ENCODE measurements at regions not wholly inside any gene's neighbourhood (a gene's known extent, or its start where the extent isn't known, plus 50 kb on each side); places are given as distances from the start of the nearest gene placed in this dataset.

- Histone ChIP-seq H2BK20ac (ENCODE audit: low read depth, low read length) (no peak overlapping the region), H3K9me3 (ENCODE audit: control insufficient read depth, insufficient read depth, low read length) (peaks cover 2% of the 10 kb centered on the region; the same call in 1 of the 2 replicates), H3K14ac (replicated peaks; ENCODE audit: low read depth, low read length) (no peak overlapping the region), H4K5ac (ENCODE audit: low read depth, low read length) (no peak overlapping the region), H3K4me1 (ENCODE audit: control insufficient read depth, insufficient read depth, low read length) (no peaks in the 10 kb centered on the region), H3K4ac (ENCODE audit: low read depth, low read length) (no peak overlapping the region), H3K18ac (ENCODE audit: low read depth, low read length) (no peak overlapping the region), H3K56ac (ENCODE audit: extremely low read depth, insufficient read depth, low read length) (no peak overlapping the region), H2BK120ac (ENCODE audit: low read depth, low read length) (no peak overlapping the region), H3K79me1 (ENCODE audit: low read depth in 1 of 2, low read length in 2 of 2) (no peaks in the 10 kb centered on the region), H3K27ac (ENCODE audit: insufficient read depth, low read length) (no peak overlapping the region), H2BK5ac (ENCODE audit: low read depth, low read length, poor library complexity, severe bottlenecking) (no peak overlapping the region), H4K8ac (ENCODE audit: low read depth in 2 of 2, low read length in 2 of 2) (no peak overlapping the region), H3K27me3 (ENCODE audit: control insufficient read depth, insufficient read depth, low read length) (peaks cover 29% of the 10 kb centered on the region), H3K36me3 (ENCODE audit: control insufficient read depth, insufficient read depth, low read length) (no peaks in the 10 kb centered on the region), H2AK5ac (ENCODE audit: low read depth, low read length) (no peak overlapping the region), H4K20me1 (ENCODE audit: insufficient read depth, low read length) (no peaks in the 10 kb centered on the region), H3K4me3 (ENCODE audit: insufficient read depth, low read depth, low read length) (no peak overlapping the region), H3K9me1 (ENCODE audit: insufficient read depth, low read length) (no peaks in the 10 kb centered on the region), H2BK15ac (ENCODE audit: low read depth, low read length) (no peak overlapping the region), H3K9ac (ENCODE audit: low read depth, low read length) (no peak overlapping the region), H3K23ac (ENCODE audit: low read depth, low read length) (no peak overlapping the region), H4K91ac (ENCODE audit: insufficient read depth, low read depth, low read length) (no peak overlapping the region), H2AK9ac (replicated peaks; ENCODE audit: low read depth, low read length, poor library complexity) (no peak overlapping the region), H3K4me2 (ENCODE audit: low read depth, low read length) (no peak overlapping the region), H2AFZ (replicated peaks; ENCODE audit: low read length, poor library complexity) (no peak overlapping the region)
- BruUV-seq (replicated peaks), result no TSS peak
- ChIA-PET POLR2A (ENCODE audit: unreplicated experiment) (no interaction called here), CTCF (no interaction called here)
- no peak for DNase-seq
- WGBS, 2 experiments (ENCODE audit: extremely low coverage in 2 of 2, insufficient read length in 1 of 2), result 100% methylated on average over 1 of the region's 8 CpGs; no CpG with 5 or more reads in 1 of the 2 experiments
- intact Hi-C loops (cut with micrococcal nuclease) (no loop called here), dilution Hi-C loops (cut with HindIII; ENCODE audit: low sequenced_read_pairs, unreplicated experiment) (no loop called here), in situ Hi-C loops (cut with MboI; ENCODE audit: low sequenced_read_pairs) (no loop called here)
- ATAC-seq (ENCODE audit: low read depth), result no peak
- TF ChIP-seq CEBPB (IDR thresholded peaks at IDR 0.05; ENCODE audit: low read depth, low read length) (no peak), MAFK (IDR thresholded peaks at IDR 0.05; ENCODE audit: low read depth, low read length) (no peak), USF2 (IDR thresholded peaks at IDR 0.05; ENCODE audit: low read depth, low read length) (no peak), RFX5 (IDR thresholded peaks at IDR 0.05; ENCODE audit: low read depth, low read length) (no peak), ELK1 (IDR thresholded peaks at IDR 0.05; ENCODE audit: borderline replicate concordance, low read depth, low read length) (no peak), CHD1 (IDR thresholded peaks at IDR 0.05; ENCODE audit: low read depth, low read length) (no peak), CTCF (conservative IDR thresholded peaks at IDR 0.05; ENCODE audit: low read depth, low read length) (no peak), NFE2L2 (IDR thresholded peaks at IDR 0.05; ENCODE audit: low read depth, low read length) (no peak), MXI1 (IDR thresholded peaks at IDR 0.05; ENCODE audit: borderline replicate concordance, low read depth, low read length) (no peak), RAD21 (IDR thresholded peaks at IDR 0.05; ENCODE audit: low read length) (no peak), FOS (IDR thresholded peaks at IDR 0.05; ENCODE audit: low read depth, low read length) (no peak), SMC3 (IDR thresholded peaks at IDR 0.05; ENCODE audit: low read depth, low read length) (no peak), POLR2A (IDR thresholded peaks at IDR 0.05; ENCODE audit: low read depth, low read length) (no peak), RCOR1 (IDR thresholded peaks at IDR 0.05; ENCODE audit: insufficient replicate concordance, low read length) (no peak), MAZ (IDR thresholded peaks at IDR 0.05; ENCODE audit: borderline replicate concordance, low read depth, low read length) (no peak), BHLHE40 (IDR thresholded peaks at IDR 0.05; ENCODE audit: low read depth, low read length) (no peak)
These were observed 72.5 kb upstream of the RGPD5 start for GRCh38 chr2:109721626-109722025.

Measured in IMR-90 (cell line).